ENCODE measurements at regions not wholly inside any gene's neighbourhood (a gene's known extent, or its start where the extent isn't known, plus 50 kb on each side); places are given as distances from the start of the nearest gene placed in this dataset.

- DNase-seq (ENCODE audit: low read depth, low spot score), result no peak
These were observed 75.9 kb downstream of the C16orf95 start for GRCh38 chr16:87241137-87241771.

DNA sequence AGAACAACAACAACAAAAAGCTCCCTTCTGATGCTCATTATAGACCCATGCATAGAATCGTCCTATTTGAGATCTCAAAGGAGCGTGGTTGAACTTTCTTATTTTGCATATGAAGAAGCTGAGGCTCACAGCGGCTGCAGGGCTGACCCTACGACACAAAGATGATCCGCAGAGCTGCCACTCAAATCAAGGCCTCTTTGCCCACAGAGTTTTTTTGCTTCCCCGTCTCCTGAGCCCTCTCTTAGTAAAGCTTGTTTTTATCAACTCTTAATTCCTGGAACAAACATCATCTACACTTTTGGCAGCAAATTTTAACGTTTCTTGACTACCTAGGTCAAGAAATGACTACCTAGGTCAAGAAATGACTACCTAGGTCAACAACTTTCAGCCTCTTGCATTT, 73.7 kb downstream of the C16orf95 start:
- DNase-seq (ENCODE audit: low read depth, low spot score), result no peak

DNA sequence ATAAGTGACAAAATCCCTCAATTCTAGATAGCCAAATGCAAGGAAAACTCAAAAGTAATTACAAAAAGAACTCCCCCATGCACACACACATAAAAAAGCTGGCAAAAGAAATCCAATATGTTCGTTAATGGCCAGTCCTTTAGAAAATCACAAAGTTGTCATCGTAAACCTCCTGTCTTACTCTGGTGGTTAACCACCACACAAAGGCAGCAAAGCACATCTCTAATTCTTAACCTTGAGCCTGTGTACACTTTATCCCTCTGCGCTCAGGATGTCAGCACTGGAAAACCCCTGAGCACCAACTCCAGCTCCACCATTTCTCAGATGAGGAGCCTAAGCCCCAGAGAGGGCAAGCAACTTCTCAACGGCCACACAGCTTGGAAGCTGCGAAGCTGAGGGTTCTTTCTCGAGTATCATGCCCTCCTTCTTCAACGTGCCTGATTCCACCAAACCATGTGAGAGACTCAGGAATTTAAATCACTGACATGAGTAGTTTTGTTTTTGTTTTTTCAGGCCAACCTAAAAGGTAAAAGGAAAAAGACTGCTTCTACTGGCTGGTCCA, 72.5 kb downstream of the C16orf95 start:
- no peak for DNase-seq (ENCODE audit: low read depth, low spot score)

GRCh38 chr16:87245511-87245910, 71.7 kb downstream of the C16orf95 start:
- no peak for DNase-seq (ENCODE audit: low read depth, low spot score)

GRCh38 chr16:87246269-87247065, 70.7 kb downstream of the C16orf95 start:
- no peak for DNase-seq (ENCODE audit: low read depth, low spot score)

GRCh38 chr16:87248714-87249113, 68.5 kb downstream of the C16orf95 start:
- DNase-seq (ENCODE audit: low read depth, low spot score), result no peak

GRCh38 chr16:87249425-87249824, 67.8 kb downstream of the C16orf95 start:
- no peak for DNase-seq (ENCODE audit: low read depth, low spot score)

DNA sequence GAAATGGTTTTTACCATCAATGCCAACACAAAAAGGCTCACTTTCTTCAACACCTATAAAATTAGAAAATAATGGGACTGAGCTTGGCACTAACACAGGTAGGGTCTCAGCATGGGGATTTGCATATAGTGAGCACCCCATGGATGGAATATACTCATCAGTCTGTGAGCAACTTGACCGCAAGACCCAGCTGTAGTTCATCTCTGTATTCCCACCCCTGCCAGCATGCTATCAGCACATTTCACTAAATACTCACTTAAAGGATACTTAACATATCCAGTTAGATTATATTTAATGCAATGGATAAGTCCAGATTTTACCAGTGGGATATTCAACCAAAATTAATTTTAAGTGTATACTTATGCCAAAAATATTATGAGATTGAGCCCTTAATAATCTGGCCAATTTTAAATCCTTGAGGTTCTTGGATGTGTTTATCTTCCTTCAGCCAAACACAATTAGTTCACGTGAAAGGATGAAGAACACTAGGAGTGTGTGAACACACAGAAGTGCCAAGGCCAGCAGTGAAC, 66.7 kb downstream of the C16orf95 start:
- DNase-seq (ENCODE audit: low read depth, low spot score), result no peak

- DNase-seq (ENCODE audit: low read depth, low spot score), result no peak
These were observed 64.8 kb downstream of the C16orf95 start for GRCh38 chr16:87252269-87252970.
